NCI-H748 (cell line): ENCODE measurements at regions not wholly inside any gene's neighbourhood (a gene's known extent, or its start where the extent isn't known, plus 50 kb on each side); places are given as distances from the start of the nearest gene placed in this dataset.
"Not testable (repeated sequence)": the region's sequence is repeated elsewhere in the genome, so short reads cannot be mapped to it uniquely, and the experiment has no call there.

Experiments used
- DNase-seq: peaks from one replicate; lab custom pipeline; 2025; ENCODE audit not compliant: unreplicated experiment; lab: John Stamatoyannopoulos, UW

DNA sequence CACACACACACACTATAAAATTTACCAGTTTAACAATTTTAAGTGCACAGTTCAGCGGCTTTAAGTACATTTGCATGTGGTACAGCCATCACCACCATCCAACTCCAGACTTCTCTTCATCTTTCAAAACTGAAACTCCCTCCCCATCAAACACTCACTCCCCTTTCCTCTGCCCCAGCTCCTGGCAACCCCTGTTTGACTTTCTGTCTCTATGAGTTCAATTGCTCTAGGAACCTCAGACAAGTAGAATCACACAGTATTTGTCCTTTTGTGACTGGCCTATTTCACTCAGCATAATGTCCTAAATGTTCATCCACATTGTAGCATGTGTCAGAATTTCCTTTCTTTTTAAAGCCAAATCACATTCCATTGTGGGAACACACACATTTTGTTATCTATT lies 302.8 kb upstream of the FOXQ1 start:
- no peak for DNase-seq

DNA sequence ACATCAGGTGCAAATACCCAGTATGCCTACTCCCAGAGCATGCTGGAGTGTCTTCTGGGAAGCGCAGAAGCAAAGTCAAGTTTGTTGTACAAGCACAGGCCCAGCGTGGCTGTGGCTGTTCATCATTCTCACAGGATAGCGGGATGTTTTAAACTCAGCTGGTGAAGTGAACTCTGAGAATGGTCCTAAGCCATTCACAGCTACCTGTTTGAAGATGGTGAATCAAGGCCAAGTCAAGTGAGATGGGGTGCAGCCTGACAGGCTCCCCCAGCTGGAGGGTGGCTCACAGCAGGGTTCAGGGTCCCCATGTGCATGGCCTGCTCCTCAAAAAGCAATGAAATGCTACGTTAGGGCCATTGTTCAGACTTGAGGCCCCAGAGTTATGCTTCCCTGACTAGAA lies 304.7 kb upstream of the FOXQ1 start:
- DNase-seq = no peak

DNA sequence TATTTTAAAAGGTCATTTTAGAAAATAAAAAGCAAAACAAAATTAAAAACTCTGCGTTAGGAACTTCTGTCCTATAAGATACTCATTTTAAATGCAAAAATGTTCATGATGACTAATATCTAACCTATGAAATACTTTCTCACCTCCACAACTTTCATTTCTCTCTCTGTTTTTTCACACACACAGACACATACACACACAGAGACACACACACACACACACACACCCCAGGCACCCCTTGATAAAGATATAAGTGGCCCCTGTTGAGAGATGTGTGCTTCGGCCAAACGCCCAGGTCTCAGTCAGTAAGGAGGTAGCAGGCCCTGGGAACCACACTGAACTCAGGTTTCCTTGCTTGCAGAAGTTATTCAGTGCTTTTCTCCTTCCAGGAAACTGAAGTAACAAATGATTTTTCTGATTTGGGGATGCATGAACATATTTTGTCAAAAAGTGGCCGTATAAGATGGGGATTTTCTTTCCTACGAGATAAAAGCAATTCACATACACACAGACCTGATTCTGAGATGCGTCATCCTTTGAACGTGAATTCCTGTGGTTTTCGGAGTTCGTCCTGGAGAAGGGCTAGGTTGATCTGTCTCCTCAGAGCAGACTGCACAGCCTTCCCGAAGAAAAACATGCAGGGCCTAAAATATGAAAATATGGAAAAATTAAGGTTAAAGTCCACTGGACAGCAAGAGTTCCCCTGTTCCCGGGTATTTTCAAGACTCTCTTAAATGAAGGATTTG lies 306.8 kb upstream of the FOXQ1 start:
- DNase-seq = no peak

DNA sequence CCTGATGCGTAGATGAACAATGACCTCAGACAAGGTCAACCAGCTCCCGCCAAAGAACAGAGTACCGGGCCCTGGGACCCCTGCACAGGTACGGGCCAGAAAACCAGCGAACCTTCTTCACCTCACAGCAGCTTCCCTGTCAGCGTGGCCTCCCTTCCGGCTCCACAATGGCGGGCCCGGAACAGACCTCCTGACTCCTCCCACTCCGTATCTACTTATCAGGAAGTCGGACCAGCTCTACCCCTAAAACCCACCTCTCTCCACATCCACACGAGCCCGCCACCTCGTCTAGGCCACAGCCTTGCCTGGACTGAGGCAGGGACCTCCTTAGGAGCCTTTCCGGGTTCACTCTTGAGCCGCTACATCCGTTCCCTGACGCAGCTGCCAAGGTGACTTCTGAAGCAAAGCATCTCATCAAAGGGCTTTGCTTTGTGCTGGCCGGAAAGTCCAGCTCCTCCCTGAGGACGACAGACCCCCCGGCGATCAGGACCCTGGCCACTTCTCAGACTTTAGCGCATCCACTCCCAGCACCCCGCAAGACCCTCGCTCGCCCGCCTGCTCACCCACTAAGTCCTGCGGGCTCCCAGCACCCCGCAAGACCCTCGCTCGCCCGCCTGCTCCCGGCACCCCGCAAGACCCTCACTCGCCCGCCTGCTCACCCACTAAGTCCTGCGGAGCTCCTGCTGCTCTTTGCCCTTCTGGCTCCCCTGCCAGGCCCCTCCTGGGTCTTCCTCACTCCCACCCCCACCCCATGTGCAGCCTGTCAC lies 308.3 kb upstream of the FOXQ1 start:
- DNase-seq = no peak

DNA sequence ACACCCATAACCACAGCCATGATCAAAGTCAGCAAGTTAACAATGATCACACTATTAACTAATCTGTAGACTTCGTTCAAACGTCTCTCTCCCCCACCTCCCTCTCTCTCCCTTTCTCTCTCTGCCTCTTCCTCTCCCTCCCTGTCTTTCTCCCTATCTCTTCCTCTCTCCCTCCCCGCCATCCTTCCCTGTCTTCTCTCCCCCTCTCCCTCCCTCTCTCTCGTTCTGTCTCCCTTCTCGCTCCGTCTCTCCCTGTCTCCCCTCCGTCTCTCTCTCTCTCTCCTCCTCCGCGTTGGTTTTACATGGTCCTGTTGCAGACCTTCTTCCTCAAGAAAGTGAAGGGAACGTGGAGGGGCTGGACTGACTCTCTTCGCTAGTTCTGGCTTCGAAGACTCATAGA lies 308.9 kb upstream of the FOXQ1 start:
- no peak for DNase-seq

DNA sequence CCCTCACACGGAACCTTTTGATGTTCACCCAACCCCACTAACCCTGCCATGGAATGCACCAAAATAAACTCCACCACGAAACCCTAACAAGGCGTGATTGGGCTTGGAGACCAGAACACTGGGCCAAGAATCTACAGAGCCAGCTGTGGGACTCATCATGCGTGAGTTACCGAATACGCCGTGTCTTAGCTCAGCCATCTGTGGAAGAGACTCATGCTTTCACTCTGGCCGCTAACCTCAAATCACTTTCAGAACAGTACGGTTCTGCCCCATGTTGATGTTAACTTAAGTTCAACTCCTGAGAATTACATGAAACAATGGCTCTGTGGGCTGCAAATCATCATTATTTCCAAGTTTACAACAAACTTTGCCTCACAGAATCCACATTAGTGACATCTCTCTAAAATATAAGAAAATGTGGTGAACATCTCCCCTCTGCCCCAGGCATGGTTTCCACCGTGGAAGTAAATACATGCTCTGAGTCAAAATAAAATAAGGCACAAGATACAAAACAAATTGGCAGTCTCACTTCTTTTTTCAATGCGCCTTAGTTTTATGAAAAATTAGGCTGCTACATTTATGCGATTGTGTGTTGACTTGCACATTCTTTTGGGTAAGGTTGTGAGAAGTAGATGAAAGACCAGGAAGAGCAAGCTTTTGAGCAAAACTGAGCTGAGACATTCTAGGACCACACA lies 308.9 kb upstream of the EXOC2 start:
- no peak for DNase-seq

DNA sequence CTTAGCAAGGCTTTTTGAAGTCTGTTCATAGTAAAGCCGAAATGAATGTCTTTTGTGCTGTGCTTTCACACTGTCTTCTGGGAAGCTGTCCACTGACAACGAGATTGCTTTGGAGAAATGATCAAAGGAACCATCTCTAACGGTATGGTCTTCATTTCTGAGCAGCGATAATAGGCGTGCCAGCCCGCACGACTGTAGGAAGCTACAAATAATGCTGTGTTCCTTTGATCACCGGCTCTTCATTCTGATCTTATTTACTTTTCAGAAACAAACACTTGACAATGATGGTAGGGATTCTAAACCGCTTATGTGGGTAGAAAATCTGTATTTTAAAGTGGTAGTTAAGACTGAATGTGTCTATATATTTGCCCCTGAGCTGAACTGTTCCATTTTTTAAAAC lies 306.6 kb upstream of the EXOC2 start:
- no peak for DNase-seq

DNA sequence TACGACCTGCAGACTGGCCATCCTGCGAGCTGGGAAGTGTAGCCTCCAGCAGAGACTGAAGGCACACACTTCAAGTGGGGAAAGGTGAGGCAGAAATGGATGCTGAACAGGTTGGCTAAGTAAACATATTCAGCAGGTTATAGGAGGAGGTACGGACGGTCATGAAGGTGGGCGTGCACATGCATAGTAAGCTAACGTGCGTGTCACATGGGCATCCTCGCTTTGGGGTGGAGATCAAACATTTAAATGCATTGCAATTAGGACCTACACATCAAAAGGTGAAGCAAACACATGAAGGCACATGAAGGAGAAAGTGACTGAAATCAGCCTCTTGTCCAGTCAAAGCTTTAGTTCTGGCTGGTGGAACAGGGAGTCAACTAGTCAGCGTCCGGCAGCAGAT lies 305.6 kb upstream of the EXOC2 start:
- no peak for DNase-seq

DNA sequence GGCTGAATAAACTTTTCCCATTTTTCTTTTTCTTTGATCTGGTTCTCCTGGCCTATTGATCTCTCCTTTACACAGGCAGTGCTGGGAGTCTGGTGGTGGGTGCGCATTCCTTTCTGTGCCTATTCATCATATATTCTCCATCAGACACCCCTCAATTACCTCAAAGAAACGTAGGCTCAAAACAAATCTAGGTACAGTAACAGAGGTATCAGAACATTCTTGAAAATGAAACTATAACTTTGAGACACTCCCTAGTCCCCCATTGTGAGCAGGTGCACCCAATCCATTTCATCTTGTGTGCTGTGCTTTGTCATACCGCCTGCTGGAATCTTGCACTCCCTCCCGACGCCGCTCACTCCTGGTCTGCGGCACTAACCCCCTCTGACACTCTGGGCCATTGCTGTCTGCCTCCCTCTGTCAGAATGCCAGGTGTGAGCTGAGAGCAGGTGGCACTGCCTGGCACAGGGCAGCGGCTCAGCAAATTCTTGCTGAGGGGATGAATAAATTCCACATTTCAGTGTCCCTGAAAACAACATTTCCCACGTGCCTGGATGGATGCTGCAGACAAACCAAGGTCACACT lies 303.4 kb upstream of the EXOC2 start:
- DNase-seq = no peak

DNA sequence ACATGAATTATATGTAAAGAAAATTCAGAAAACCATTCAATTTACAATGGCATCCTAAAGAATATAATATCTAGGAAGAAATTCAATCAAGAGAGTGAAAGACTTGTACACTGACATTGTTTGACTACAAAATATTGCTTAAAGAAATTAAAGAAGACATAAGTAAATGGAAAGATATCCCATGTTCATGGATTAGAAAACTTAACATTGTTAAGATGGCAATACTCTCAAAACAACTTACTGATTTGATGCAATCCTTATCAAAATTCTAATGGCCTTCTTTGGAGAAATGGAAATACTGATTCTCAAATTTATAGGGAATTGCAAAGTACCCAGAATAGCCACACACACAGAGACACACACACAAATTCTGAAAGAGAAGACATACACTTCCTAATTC lies 298.3 kb upstream of the EXOC2 start:
- DNase-seq = no peak

DNA sequence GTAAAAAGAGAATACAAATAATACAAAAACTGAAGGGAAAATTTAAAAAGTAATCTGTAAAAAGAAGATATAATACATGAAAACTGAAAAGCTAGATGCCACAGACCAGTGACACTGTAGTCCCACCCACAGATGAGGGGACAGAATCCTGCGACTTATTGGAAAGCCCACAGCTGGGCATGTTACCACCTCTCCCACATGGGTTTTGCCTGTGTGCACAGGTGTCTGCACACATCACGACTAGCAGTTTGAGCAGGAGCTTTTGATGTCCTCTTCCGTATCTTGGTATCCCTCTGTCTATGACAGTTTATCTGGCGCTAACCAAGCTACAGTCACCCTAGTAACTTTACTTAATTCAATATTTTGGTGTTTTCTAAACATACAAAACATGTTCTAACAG lies 291.1 kb upstream of the EXOC2 start:
- DNase-seq = no peak

DNA sequence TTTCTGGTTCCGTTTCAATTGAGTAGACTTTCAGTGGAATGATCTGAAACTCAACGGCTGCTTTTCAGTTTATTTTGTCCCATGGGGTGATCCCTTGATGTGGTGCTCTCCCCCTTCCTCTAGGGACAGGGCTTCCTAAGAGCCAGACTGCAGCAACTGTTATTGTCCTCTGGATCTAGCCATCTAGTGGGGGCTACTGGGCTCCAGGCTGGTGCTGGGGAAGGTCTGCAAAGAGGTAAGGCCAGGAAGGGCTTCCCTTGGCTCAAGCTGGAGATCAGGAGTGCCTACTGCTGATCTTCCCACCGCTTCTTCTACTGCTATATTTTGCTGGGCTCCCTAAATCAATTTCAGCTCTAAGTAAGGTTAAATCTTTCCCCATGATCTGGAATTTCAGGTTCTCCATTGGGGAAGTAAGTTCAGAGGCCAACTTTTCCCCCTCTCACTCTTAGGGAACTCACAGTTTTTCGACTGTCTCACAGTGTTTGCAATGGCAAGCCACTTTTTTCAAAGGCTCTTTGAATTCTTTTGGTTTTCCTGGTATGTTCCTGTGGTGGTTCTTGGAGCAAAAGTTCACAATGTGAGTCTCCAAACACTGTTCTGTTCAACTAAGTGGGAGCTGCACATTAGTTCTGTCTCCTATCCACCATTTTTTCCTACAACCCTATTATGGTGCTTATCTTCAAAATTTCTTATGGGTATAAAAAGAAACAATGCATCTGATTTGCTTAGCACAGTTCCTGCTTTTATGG lies 286.2 kb upstream of the EXOC2 start:
- no peak for DNase-seq

DNA sequence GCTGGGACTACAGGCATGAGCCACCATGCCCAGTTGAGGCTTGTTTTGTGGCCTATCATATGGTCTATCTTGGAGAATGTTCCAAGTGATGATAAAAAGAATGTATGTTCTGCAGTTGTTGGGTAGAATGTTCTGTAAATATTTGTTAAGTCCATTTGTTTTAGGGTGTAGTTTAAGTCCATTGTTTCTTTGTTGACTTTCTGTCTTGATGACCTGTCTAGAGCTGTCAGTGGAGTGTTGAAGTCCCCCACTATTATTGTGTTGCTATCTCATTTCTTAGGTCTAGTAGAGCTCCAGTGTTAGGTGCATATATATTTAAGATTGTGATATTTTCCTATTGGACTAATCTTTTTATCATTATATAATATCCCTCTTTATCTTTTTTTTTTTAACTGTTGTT lies 284.3 kb upstream of the EXOC2 start:
- DNase-seq = not testable (repeated sequence)

DNA sequence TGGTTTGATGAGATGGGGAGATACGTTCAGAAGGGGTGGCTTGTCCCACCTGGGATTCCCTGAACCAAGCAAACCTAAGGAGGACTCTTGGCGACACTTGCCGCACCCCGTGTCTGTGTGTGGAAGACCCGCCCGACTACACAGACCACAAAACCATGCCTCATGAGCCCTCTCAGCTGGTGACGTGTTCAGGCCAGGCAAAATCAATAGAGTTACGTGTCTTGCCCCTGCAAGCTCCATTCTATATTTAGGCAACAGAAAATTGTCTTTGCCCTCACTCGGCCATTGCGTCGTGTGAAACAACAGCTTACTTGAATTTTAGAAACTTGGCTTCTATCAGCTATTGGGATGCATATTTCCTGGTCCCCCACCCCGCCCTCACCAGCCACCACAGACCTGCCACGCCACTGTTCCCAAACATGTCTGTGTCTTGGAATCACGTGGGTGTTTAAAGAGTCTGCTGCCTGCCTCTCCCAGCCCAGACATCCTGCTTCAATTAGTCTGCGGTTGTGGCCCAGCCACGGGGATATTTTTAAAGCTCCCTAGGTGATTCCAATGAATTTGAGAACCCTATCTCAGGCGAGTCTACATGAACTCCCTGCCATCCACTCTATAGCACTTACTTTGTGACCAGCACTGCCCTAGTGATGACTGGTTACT lies 279.2 kb upstream of the EXOC2 start:
- DNase-seq = no peak

DNA sequence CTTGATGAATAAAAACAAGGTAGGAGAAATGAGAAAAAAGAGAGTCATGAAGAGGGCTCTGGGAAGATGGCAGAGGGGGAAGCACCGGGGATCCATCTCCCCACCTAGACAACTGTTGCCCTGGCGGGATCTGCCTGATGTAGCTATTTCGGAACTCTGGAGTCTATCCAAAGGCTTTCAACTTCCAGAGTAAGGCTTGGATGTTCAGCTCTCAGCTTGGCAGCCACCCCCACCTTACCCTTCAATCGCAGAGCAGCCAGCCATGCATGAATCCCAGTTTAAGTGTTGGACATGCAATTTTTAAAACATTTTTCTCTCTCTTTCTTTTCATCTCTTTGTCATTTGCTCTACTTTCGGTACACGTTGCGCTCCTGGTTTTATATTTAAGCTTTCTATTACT lies 275.9 kb upstream of the EXOC2 start:
- DNase-seq = no peak

DNA sequence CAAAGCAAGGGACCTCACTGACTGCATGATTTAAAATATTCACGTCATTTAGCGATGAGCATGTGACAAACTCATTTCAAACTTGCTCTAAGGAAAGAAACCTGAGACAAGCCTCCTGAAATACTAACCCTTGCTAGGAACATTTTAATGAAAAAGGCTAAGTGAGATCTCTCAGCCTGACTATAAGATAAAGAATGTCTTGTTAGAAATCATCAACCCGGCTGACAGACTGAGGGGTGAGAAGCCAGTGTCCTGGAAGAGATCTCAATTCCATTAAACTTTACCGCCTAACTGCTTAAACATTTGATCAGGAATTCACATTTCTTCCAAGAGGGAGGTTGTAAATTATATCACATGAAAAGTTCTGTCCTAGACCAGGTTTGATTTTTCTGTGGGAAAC lies 274.8 kb upstream of the EXOC2 start:
- DNase-seq = no peak

DNA sequence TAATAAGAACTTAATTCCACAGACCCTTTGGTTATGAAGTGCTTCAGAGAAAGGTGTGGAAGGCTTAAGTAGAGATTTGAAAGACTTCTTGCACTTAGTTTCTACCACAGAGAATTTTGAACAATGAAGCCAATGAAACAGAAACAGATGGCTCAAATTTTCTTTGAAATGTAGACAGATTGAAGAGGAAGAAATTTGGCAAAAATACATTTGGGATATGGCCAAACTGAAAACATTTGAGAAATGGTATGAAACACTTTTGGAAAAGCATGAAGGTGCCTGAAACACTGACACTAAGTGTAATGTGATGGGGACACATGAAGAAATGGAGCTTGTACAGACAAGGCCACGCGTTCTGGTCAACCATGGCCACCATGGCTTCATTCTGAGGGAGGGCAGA lies 272.4 kb upstream of the EXOC2 start:
- no peak for DNase-seq

DNA sequence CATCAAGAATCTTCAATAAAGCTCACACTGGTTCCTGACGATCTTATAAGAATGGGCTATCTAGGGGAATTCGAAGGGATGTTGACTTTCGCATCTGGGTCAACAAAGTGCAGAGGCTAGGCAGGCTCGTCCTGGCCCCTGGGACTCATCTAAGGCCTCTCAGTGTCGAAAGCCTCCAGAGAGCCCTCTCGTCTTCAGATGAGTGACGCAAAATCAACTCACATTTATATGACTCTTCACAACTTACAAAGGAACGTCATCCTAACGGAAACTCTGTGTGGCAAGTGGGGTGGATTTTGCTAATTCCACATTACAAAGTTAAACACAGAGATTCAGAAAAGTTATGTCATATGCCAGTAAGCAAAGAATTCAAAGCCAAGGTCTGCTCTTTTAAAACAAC lies 270.5 kb upstream of the EXOC2 start:
- no peak for DNase-seq

DNA sequence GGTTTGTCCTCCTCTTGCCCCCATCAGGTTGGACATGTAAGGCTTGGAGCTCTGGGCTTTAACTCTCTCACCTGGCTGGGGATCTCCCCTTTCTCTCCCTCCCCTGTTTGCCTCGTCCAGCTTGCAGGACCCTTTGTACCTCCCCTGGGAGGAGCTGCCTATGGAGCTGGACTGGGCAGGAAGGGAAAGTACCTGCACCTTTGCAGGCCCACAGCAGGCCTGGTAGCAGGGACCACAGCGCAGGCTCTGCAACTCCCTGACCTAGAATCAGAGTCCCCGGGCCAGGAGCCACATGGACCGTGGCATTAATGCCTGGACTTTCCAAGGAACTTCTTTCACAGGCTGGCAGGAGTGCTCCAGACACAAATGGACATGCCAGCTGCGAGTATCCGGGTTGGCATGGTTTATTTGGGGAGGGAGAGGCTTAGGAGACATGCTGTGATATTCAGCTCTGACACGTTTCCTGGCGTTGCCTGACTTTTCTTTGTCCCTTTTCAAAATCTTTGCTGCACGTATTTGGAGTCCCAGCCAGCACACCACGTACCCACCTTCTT lies 268.5 kb upstream of the EXOC2 start:
- DNase-seq = no peak

DNA sequence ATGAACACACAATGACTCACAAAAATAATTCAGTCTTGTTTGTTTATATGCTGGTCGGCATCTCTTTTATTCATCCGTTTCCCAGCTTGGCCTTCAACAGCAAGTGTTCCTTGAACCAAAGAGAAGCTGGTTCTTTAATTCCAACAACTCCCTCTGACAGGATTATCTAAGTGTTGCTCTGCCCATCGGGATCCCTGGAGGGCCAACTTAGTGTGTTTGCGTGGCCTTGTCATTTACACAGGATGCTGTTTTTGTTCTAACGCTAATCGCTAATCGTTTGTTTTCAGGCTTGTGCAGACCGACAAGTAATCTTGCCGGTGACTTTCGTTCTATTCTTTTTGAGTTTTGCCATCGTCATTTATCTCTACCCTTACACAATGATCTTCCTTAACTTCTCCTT lies 267.4 kb upstream of the EXOC2 start:
- DNase-seq = no peak
